IgD-negative memory B cell (primary cell): ENCODE measurements at regions not wholly inside any gene's neighbourhood (a gene's known extent, or its start where the extent isn't known, plus 50 kb on each side); places are given as distances from the start of the nearest gene placed in this dataset.
A peak's percentile ranks its signal among the peaks of the same experiment; 100 is the strongest.
"Not testable (repeated sequence)": the region's sequence is repeated elsewhere in the genome, so short reads cannot be mapped to it uniquely, and the experiment has no call there.

Experiments used
- H3K27ac Mint-ChIP-seq, 3 donors: one replicate each; pipeline ENCODE4 v1.8.0; 2020 to 2022; ENCODE audit warnings: mild to moderate bottlenecking in 3 of 3, mixed read lengths in 3 of 3, moderate library complexity in 1 of 3
- H3K27me3 Mint-ChIP-seq: one replicate; pipeline ENCODE4 v1.8.0; 2021; ENCODE audit warnings: mixed read lengths
- H3K36me3 Mint-ChIP-seq: one replicate; pipeline ENCODE4 v1.8.0; 2020; ENCODE audit warnings: mild to moderate bottlenecking, mixed read lengths
- H3K4me1 Mint-ChIP-seq, 3 donors: one replicate each; pipeline ENCODE4 v1.8.0; 2020 to 2022; ENCODE audit warnings: mixed read lengths in 3 of 3, mild to moderate bottlenecking in 1 of 3
- H3K4me3 Mint-ChIP-seq, 4 donors: one replicate each; pipeline ENCODE4 v1.8.0; 2020 to 2022; ENCODE audit warnings: mild to moderate bottlenecking in 4 of 4, mixed read lengths in 4 of 4, moderate library complexity in 3 of 4
- H3K9me3 Mint-ChIP-seq, 3 donors: one replicate each; pipeline ENCODE4 v1.8.0; 2020 to 2021; ENCODE audit warnings: mixed read lengths in 3 of 3, mild to moderate bottlenecking in 1 of 3

DNA sequence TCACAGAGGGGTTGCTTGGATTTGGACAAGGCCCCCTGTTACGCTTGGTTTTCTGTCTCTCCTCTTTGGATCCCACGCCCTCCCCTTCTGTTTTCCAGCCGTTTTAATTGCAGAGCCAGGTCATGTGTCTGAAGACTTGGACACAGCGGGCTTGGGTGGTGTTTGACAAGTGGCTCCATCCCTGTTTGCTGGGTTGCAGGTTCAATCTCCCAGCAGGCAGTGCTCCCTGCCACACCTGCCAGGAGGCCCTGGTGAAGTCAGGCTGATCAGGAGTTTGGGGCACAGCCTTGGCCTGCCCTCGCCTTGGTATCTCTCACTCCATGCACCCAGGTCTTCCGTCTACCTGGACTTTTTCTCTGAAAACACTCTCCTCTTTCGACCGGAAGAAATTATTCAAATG, 59.0 kb downstream of the PLXNA1 start:
- Mint-ChIP-seq H3K4me1 (peaks cover 0 to 2% (median 0%) of the 10 kb centered on the region in 3 donors), H3K27me3 (peaks cover 20% of the 10 kb centered on the region)

GRCh38 chr3:127042634-127043033, 59.7 kb downstream of the PLXNA1 start:
- no peaks in the 10 kb centered on the region for H3K9me3 Mint-ChIP-seq
- no peaks in the 10 kb centered on the region for H3K36me3 Mint-ChIP-seq
- H3K4me3 Mint-ChIP-seq: no peak overlapping the region
- no peak overlapping the region for H3K27ac Mint-ChIP-seq
- peaks cover 0 to 2% (median 0%) of the 10 kb centered on the region in 3 donors for H3K4me1 Mint-ChIP-seq
- peaks cover 20% of the 10 kb centered on the region for H3K27me3 Mint-ChIP-seq

More for the DNA sequence above, 59.0 kb downstream of the PLXNA1 start:
- Mint-ChIP-seq H3K36me3 (no peaks in the 10 kb centered on the region), H3K4me3 (no peak overlapping the region), H3K9me3 (no peaks in the 10 kb centered on the region), H3K27ac (no peak overlapping the region)

GRCh38 chr3:127043041-127043641, 60.2 kb downstream of the PLXNA1 start:
- H3K36me3 Mint-ChIP-seq: no peaks in the 10 kb centered on the region
- H3K27me3 Mint-ChIP-seq: peaks cover 20% of the 10 kb centered on the region
- no peak overlapping the region for H3K4me3 Mint-ChIP-seq
- H3K27ac Mint-ChIP-seq: no peak overlapping the region
- H3K9me3 Mint-ChIP-seq: no peaks in the 10 kb centered on the region
- peaks cover 0 to 2% (median 0%) of the 10 kb centered on the region in 3 donors for H3K4me1 Mint-ChIP-seq

DNA sequence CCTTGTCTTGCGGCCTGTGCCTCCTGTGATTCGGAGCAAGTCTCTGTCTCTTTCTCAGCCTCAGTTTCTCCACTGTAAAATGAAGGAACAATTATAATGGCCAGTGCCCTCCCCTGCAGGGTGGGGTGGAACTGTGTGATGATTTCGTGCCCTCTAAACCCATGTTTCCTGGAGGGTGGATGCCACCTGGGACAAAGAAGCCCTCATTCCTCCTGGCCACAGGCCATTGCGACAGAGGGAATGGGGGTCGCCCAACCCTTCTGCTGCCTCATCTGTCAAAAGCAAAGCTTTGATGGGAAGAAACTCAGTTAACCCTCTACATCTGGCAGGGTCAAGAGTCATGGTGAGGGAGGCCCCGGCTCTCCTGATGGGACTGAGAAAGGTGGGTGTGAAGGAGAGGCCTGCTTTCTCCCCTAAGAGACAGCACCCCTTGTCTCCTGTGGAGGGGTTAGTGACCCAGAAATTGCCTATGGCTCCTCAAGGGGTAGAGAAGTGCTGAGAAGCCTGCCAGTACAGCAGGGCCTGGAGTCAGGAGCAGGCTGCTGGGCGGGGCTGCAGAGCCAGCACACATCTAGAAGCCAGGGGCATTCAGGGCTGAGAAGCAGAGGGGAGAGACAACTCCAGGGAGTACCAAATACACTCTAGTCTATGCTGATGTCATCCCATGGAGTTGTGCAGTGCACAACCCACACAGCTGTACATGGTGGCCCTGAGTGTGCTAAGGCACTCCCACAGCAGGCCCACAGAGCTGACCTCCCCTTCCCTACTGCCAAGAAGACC, 61.0 kb downstream of the PLXNA1 start:
- no peak overlapping the region for H3K4me3 Mint-ChIP-seq
- H3K9me3 Mint-ChIP-seq: peaks cover 0 to 7% (median 0%) of the 10 kb centered on the region in 3 donors
- H3K4me1 Mint-ChIP-seq: peaks cover 0 to 2% (median 0%) of the 10 kb centered on the region in 3 donors
- H3K36me3 Mint-ChIP-seq: no peaks in the 10 kb centered on the region
- H3K27me3 Mint-ChIP-seq: peaks cover 19% of the 10 kb centered on the region
- H3K27ac Mint-ChIP-seq: no peak overlapping the region

- Mint-ChIP-seq H3K36me3 (no peaks in the 10 kb centered on the region), H3K9me3 (peaks cover 3 to 8% (median 4%) of the 10 kb centered on the region in 3 donors), H3K4me1 (peaks cover 0 to 2% (median 0%) of the 10 kb centered on the region in 3 donors), H3K27ac (no peak overlapping the region), H3K4me3 (no peak overlapping the region), H3K27me3 (peaks cover 22% of the 10 kb centered on the region)
These were observed 62.1 kb downstream of the PLXNA1 start for GRCh38 chr3:127044996-127045395.

DNA sequence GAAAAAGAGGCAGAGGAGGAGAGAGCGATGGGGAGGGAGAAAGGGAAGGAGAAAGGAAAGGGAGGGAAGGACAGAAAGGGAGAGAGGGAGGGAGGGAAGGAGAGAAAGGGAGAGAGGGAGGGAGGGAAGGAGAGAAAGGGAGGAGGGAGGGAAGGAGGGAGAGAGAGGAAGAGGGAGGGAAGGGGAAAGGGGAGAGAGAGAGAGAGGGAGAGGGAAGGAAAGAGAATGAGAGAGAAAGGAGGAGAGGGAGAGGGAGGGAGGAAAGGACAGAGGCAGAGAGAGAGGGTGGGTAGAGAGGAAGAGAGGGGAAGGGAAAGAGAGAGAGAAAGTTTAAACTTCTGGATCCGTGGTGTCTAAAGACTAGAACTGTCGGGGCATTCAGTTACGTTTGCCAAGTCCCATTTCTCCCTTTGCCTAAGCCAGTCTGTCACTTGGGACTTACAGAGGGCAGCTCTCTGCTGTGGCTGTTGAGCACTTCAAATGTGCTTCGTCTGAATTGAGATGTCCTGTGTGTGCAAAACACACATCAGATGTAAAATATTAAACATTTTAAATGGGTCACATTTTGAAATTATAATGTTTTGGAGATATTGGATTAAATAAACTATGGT, 62.6 kb downstream of the PLXNA1 start:
- Mint-ChIP-seq H3K9me3 (peaks cover 3 to 8% (median 5%) of the 10 kb centered on the region in 3 donors), H3K4me1 (peaks cover 0 to 2% (median 0%) of the 10 kb centered on the region in 3 donors), H3K27ac (no peak overlapping the region), H3K4me3 (no peak overlapping the region), H3K36me3 (no peaks in the 10 kb centered on the region), H3K27me3 (peaks cover 20% of the 10 kb centered on the region)

- H3K4me3 Mint-ChIP-seq, H3K36me3 Mint-ChIP-seq, H3K27ac Mint-ChIP-seq, H3K4me1 Mint-ChIP-seq, H3K9me3 Mint-ChIP-seq: not testable (repeated sequence)
- H3K27me3 Mint-ChIP-seq: peaks cover 22% of the 10 kb centered on the region
These were observed 63.8 kb downstream of the PLXNA1 start for GRCh38 chr3:127046690-127047089.

GRCh38 chr3:127049393-127049792, 66.5 kb downstream of the PLXNA1 start:
- Mint-ChIP-seq H3K9me3 (peaks cover 4 to 8% (median 5%) of the 10 kb centered on the region in 3 donors), H3K27ac (no peak overlapping the region), H3K4me3 (no peak overlapping the region), H3K4me1 (no peaks in the 10 kb centered on the region), H3K27me3 (peaks cover 13% of the 10 kb centered on the region), H3K36me3 (no peaks in the 10 kb centered on the region)

DNA sequence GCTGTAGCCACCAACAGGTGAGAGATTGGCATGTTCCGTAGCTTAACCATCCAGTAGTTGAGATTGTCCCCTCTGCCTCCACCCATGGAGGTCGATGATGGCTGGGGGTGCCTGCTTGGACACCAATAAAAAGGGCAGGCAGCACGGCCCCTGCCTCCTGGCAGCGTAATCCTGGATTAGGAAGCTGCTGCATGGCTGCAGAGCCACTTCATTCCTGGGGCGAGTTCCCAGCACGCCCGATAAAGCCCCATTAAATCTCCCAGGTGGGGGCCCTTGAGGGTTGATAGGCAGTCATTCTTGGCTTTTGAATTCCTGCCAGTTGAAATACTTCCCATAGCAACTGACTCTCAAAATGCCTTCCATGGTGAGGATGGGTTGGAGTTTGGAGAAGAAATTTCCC, 67.8 kb downstream of the PLXNA1 start:
- no peak overlapping the region for H3K27ac Mint-ChIP-seq
- no peak overlapping the region for H3K4me3 Mint-ChIP-seq
- H3K9me3 Mint-ChIP-seq: peaks cover 4 to 11% (median 5%) of the 10 kb centered on the region in 3 donors
- H3K27me3 Mint-ChIP-seq: peaks cover 15% of the 10 kb centered on the region
- no peaks in the 10 kb centered on the region for H3K4me1 Mint-ChIP-seq
- no peaks in the 10 kb centered on the region for H3K36me3 Mint-ChIP-seq

DNA sequence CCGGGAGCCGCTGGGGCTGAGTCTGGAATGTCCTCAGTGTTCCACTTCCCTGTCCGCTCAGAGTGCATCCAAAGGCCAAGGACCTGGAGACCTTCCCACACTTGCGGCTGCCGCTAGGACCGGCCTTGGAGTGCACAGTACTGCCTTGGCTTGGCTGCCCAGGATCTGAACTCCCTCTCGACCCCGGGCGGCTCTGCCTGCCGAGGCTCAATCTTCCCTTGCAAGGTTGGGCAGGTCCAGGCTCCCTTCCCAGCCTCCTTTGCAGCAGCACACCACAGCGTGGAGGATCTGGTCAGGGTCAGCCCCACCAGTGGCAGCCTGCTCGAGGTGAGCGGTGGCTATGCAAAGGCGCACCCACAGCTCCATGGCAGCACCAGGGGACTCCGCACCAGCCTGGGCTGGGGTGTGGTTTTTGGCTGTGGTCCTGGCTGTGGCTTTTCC, 69.2 kb downstream of the PLXNA1 start:
- Mint-ChIP-seq H3K4me1 (no peaks in the 10 kb centered on the region), H3K27ac (no peak overlapping the region), H3K4me3 (peak overlapping the region in 1 of 4 donors; percentile 52), H3K27me3 (peaks cover 15% of the 10 kb centered on the region), H3K36me3 (no peaks in the 10 kb centered on the region), H3K9me3 (peaks cover 5 to 11% (median 6%) of the 10 kb centered on the region in 3 donors)

GRCh38 chr3:127053026-127053425, 70.1 kb downstream of the PLXNA1 start:
- H3K27ac Mint-ChIP-seq: no peak overlapping the region
- peaks cover 15% of the 10 kb centered on the region for H3K27me3 Mint-ChIP-seq
- no peaks in the 10 kb centered on the region for H3K4me1 Mint-ChIP-seq
- peaks cover 8 to 16% (median 12%) of the 10 kb centered on the region in 3 donors for H3K9me3 Mint-ChIP-seq
- peaks cover 4% of the 10 kb centered on the region for H3K36me3 Mint-ChIP-seq
- H3K4me3 Mint-ChIP-seq: no peak overlapping the region

DNA sequence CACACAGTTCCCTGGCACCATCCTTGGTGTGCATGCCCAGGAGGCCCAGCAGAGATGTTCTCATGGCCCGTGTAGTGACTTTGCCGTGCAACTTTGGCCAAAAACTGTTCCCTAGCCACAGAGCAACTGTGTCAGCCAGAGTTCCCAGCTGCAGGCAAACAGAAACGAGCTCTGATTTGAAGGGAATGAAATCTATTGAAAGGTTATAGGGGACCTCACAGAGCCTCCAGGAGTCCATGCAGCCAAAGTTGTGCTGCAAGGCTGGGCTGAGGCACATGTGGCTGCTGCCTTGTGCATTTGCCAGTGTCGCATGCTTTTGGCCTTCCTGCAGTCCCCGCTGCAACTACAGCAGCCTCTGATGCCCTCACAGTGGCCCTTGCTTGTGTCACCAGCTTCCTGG, 70.5 kb downstream of the PLXNA1 start:
- no peak overlapping the region for H3K4me3 Mint-ChIP-seq
- H3K36me3 Mint-ChIP-seq: peaks cover 4% of the 10 kb centered on the region
- H3K27ac Mint-ChIP-seq: no peak overlapping the region
- H3K27me3 Mint-ChIP-seq: peaks cover 15% of the 10 kb centered on the region
- peaks cover 8 to 14% (median 12%) of the 10 kb centered on the region in 3 donors for H3K9me3 Mint-ChIP-seq
- H3K4me1 Mint-ChIP-seq: no peaks in the 10 kb centered on the region

- H3K4me3 Mint-ChIP-seq: no peak overlapping the region
- H3K27ac Mint-ChIP-seq: no peak overlapping the region
- H3K27me3 Mint-ChIP-seq: peaks cover 15% of the 10 kb centered on the region
- peaks cover 4% of the 10 kb centered on the region for H3K36me3 Mint-ChIP-seq
- peaks cover 8 to 14% (median 9%) of the 10 kb centered on the region in 3 donors for H3K9me3 Mint-ChIP-seq
- no peaks in the 10 kb centered on the region for H3K4me1 Mint-ChIP-seq
These were observed 71.1 kb downstream of the PLXNA1 start for GRCh38 chr3:127053979-127054378.

GRCh38 chr3:127056281-127056680, 73.4 kb downstream of the PLXNA1 start:
- Mint-ChIP-seq H3K4me3 (no peak overlapping the region), H3K9me3 (peaks cover 7 to 11% (median 9%) of the 10 kb centered on the region in 3 donors), H3K27me3 (peaks cover 5% of the 10 kb centered on the region), H3K27ac (no peak overlapping the region), H3K4me1 (no peaks in the 10 kb centered on the region), H3K36me3 (peaks cover 4% of the 10 kb centered on the region)

GRCh38 chr3:127056976-127057375, 74.1 kb downstream of the PLXNA1 start:
- H3K27ac Mint-ChIP-seq: peak overlapping the region in 1 of 3 donors; percentile 60
- peaks cover 4% of the 10 kb centered on the region for H3K36me3 Mint-ChIP-seq
- no peak overlapping the region for H3K4me3 Mint-ChIP-seq
- H3K27me3 Mint-ChIP-seq: peaks cover 3% of the 10 kb centered on the region
- H3K4me1 Mint-ChIP-seq: no peaks in the 10 kb centered on the region
- peaks cover 7 to 13% (median 9%) of the 10 kb centered on the region in 3 donors for H3K9me3 Mint-ChIP-seq
